Mesendoderm (in vitro differentiated cells): ENCODE measurements at regions not wholly inside any gene's neighbourhood (a gene's known extent, or its start where the extent isn't known, plus 50 kb on each side); places are given as distances from the start of the nearest gene placed in this dataset.
A peak's percentile ranks its signal among the peaks of the same experiment; 100 is the strongest.

ENCODE experiments used
- DNase-seq: peaks from one replicate; pipeline ENCODE4 v3.0.0; 2013
- H2AK5ac ChIP-seq: 2 replicates; pipeline ENCODE4 v1.6.1; 2013; ENCODE audit warnings: low read length, inconsistent platforms
- H2BK120ac ChIP-seq: 2 replicates; pipeline ENCODE4 v1.6.1; 2013; ENCODE audit warnings: low read depth, mild to moderate bottlenecking, low read length, moderate library complexity, mixed read lengths
- H2BK15ac ChIP-seq: replicated peaks from 2 replicates; pipeline ENCODE4 v1.6.1; 2013; ENCODE audit warnings: low read depth, mild to moderate bottlenecking, moderate library complexity
- H2BK5ac ChIP-seq: 2 replicates; pipeline ENCODE4 v1.6.1; 2013; ENCODE audit warnings: low read length, inconsistent platforms
- H3K18ac ChIP-seq: 2 replicates; pipeline ENCODE4 v1.6.1; 2013; ENCODE audit warnings: mild to moderate bottlenecking, low read length, mixed read lengths
- H3K23ac ChIP-seq: one replicate; pipeline ENCODE4 v1.6.1; 2013; ENCODE audit warnings: low read length
- H3K27ac ChIP-seq: 2 replicates; pipeline ENCODE4 v1.5.1; 2013; ENCODE audit warnings: low read depth, mild to moderate bottlenecking, inconsistent platforms, low read length, moderate library complexity
- H3K27me3 ChIP-seq: 2 replicates; pipeline ENCODE4 v1.6.1; 2013; ENCODE audit warnings: low read length, control low read depth, mild to moderate bottlenecking, inconsistent platforms; ENCODE audit not compliant: insufficient read depth, poor library complexity
- H3K36me3 ChIP-seq: 2 replicates; pipeline ENCODE4 v1.6.1; 2013; ENCODE audit warnings: low read length, inconsistent platforms; ENCODE audit not compliant: control insufficient read depth, insufficient read depth
- H3K4ac ChIP-seq: one replicate; pipeline ENCODE4 v1.6.1; 2013; ENCODE audit warnings: low read depth, mild to moderate bottlenecking, low read length, moderate library complexity
- H3K4me1 ChIP-seq: 2 replicates; pipeline ENCODE4 v1.6.1; 2013; ENCODE audit warnings: low read depth, low read length, inconsistent platforms; ENCODE audit not compliant: control insufficient read depth
- H3K4me2 ChIP-seq: 2 replicates; pipeline ENCODE4 v1.6.1; 2013; ENCODE audit warnings: low read length
- H3K4me3 ChIP-seq: 2 replicates; pipeline ENCODE4 v1.5.1; 2013; ENCODE audit warnings: mild to moderate bottlenecking, low read length
- H3K56ac ChIP-seq: one replicate; pipeline ENCODE4 v1.6.1; 2013; ENCODE audit warnings: low read length
- H3K79me1 ChIP-seq: 2 replicates; pipeline ENCODE4 v1.6.1; 2013; ENCODE audit warnings: low read length, inconsistent platforms
- H3K79me2 ChIP-seq: 2 replicates; pipeline ENCODE4 v1.6.1; 2013; ENCODE audit warnings: mild to moderate bottlenecking, low read length; ENCODE audit not compliant: control insufficient read depth, insufficient read depth
- H3K9ac ChIP-seq: 2 replicates; pipeline ENCODE4 v1.6.1; 2013; ENCODE audit warnings: low read length, inconsistent platforms
- H4K5ac ChIP-seq: one replicate; pipeline ENCODE4 v1.6.1; 2013; ENCODE audit warnings: low read length
- H4K8ac ChIP-seq: one replicate; pipeline ENCODE4 v1.6.1; 2013; ENCODE audit warnings: low read depth, mild to moderate bottlenecking, control low read depth, low read length, moderate library complexity
- WGBS: extraction: QIAGEN DNeasy Blood & Tissue Kit; methylation state at CpG from one replicate; pipeline ENCODE4 v1.1.7; 2013; ENCODE audit warnings: low lambda C conversion rate, missing lambda C conversion rate; ENCODE audit not compliant: insufficient coverage; ENCODE audit errors: extremely low coverage; 5-methylcytosine and 5-hydroxymethylcytosine counted together

DNA sequence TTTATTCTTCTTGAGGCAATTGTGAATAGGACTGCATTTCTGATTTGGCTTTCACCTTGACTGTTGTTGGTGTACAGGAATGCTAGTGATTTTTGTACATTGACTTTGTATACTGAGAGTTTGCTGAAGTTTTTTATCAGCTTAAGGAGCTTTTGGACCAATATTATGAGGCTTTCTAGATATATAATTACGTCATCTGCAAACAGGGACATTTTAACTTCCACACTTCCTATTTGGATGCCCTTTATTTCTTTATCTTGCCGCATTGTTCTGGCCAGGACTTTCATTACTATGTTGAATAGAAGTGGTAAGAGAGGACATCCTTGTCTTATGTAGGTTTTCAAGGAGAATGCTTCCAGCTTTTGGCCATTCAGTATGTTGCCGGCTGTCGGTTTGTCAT lies 425.4 kb upstream of the CHAC2 start:
- Histone ChIP-seq H2BK15ac (no peak overlapping the region), H4K5ac (no peak overlapping the region), H2BK5ac (no peak overlapping the region), H3K56ac (no peak overlapping the region), H3K79me1 (no peaks in the 10 kb centered on the region), H3K27ac (no peak overlapping the region), H3K9ac (no peak overlapping the region), H3K4me1 (no peaks in the 10 kb centered on the region), H3K4me3 (no peak overlapping the region), H3K4me2 (no peak overlapping the region), H3K4ac (no peak overlapping the region), H4K8ac (no peak overlapping the region), H3K23ac (no peak overlapping the region), H2BK120ac (no peak overlapping the region), H3K27me3 (no peaks in the 10 kb centered on the region), H3K79me2 (no peaks in the 10 kb centered on the region), H3K18ac (no peak overlapping the region), H2AK5ac (no peak overlapping the region), H3K36me3 (no peaks in the 10 kb centered on the region)
- DNase-seq: no peak
- no CpG with 5 or more reads among the region's 4 CpGs for WGBS

DNA sequence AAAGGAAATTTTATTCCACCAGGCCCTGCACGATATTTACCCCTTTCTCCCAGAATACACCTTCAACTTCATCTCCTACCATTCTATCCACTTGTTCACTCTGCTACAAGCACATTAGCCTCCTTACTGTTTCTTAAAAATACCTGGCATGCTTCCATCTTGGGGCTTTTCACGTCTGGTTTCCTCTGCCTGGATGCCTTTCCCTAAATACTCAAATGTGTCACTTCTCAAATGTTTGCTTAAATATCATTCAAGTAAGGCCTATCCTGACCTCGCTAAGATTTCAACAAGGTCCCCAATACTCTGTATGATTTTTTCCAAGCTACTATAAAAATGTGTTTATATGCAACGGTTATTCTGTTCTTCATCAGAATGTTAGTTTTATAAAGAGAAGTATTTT lies 433.0 kb upstream of the CHAC2 start:
- Histone ChIP-seq H3K79me1 (no peaks in the 10 kb centered on the region), H3K9ac (no peak overlapping the region), H2BK15ac (no peak overlapping the region), H2BK120ac (no peak overlapping the region), H3K36me3 (no peaks in the 10 kb centered on the region), H3K4ac (no peak overlapping the region), H3K4me3 (no peak overlapping the region), H3K27me3 (no peaks in the 10 kb centered on the region), H3K18ac (no peak overlapping the region), H3K79me2 (no peaks in the 10 kb centered on the region), H2AK5ac (no peak overlapping the region), H3K23ac (no peak overlapping the region), H3K27ac (no peak overlapping the region), H3K4me1 (no peaks in the 10 kb centered on the region), H3K4me2 (no peak overlapping the region), H4K8ac (no peak overlapping the region), H2BK5ac (no peak overlapping the region), H3K56ac (no peak overlapping the region), H4K5ac (no peak overlapping the region)
- WGBS: no CpG with 5 or more reads among the region's 4 CpGs
- no peak for DNase-seq

- no peak for DNase-seq
- Histone ChIP-seq H2AK5ac (no peak overlapping the region), H3K36me3 (no peaks in the 10 kb centered on the region), H3K27ac (no peak overlapping the region), H3K79me2 (no peaks in the 10 kb centered on the region), H3K9ac (no peak overlapping the region), H3K56ac (no peak overlapping the region), H3K4me2 (no peak overlapping the region), H3K4me1 (no peaks in the 10 kb centered on the region), H3K79me1 (no peaks in the 10 kb centered on the region), H3K4me3 (no peak overlapping the region), H4K8ac (no peak overlapping the region), H2BK5ac (no peak overlapping the region), H3K27me3 (no peaks in the 10 kb centered on the region), H3K4ac (no peak overlapping the region), H3K18ac (no peak overlapping the region), H2BK120ac (no peak overlapping the region), H2BK15ac (no peak overlapping the region), H4K5ac (no peak overlapping the region), H3K23ac (no peak overlapping the region)
- WGBS: no CpG with 5 or more reads among the region's 2 CpGs
Measured at GRCh38 chr2:53331667-53332066, 435.9 kb upstream of the CHAC2 start.

DNA sequence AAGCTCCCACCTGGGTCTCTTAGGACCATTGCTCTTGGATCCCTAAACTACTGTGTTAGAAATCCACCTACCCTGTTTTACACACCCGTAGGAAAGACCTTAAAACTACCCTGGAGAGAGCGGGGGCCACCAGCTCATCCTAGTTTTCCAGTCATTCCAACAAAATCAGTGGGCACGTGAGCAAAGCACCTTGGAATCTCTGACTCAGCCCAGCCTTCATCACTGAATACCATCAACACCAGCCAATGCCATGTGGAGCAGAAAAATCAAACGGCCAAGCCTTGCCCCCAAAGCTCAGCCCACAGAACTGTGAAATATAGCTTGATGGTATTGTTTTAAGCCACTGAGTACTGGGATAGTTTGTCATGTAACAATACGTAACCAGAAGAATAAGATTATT lies 449.7 kb upstream of the CHAC2 start:
- no peak overlapping the region for H3K18ac ChIP-seq
- no CpG with 5 or more reads among the region's 5 CpGs for WGBS
- no peak overlapping the region for H3K23ac ChIP-seq
- H3K4ac ChIP-seq: no peak overlapping the region
- H3K9ac ChIP-seq: no peak overlapping the region
- DNase-seq: peak; percentile 48
- no peak overlapping the region for H2AK5ac ChIP-seq
- no peaks in the 10 kb centered on the region for H3K79me1 ChIP-seq
- no peaks in the 10 kb centered on the region for H3K4me1 ChIP-seq
- H3K4me2 ChIP-seq: no peak overlapping the region
- no peak overlapping the region for H4K5ac ChIP-seq
- H3K79me2 ChIP-seq: no peaks in the 10 kb centered on the region
- H3K27me3 ChIP-seq: no peaks in the 10 kb centered on the region
- H4K8ac ChIP-seq: no peak overlapping the region
- H3K27ac ChIP-seq: no peak overlapping the region
- no peak overlapping the region for H3K56ac ChIP-seq
- H3K36me3 ChIP-seq: no peaks in the 10 kb centered on the region
- no peak overlapping the region for H3K4me3 ChIP-seq
- no peak overlapping the region for H2BK5ac ChIP-seq
- H2BK120ac ChIP-seq: no peak overlapping the region
- no peak overlapping the region for H2BK15ac ChIP-seq

GRCh38 chr2:53315149-53315548 lies 452.5 kb upstream of the CHAC2 start:
- WGBS: 100% methylated on average over 1 of the region's 3 CpGs

GRCh38 chr2:53314718-53315117 lies 452.9 kb upstream of the CHAC2 start:
- Histone ChIP-seq H3K9ac (no peak overlapping the region), H3K4me1 (no peaks in the 10 kb centered on the region), H3K27ac (no peak overlapping the region), H3K27me3 (no peaks in the 10 kb centered on the region), H2BK5ac (no peak overlapping the region), H3K23ac (no peak overlapping the region), H3K36me3 (no peaks in the 10 kb centered on the region), H3K18ac (no peak overlapping the region), H3K79me1 (no peaks in the 10 kb centered on the region), H3K79me2 (no peaks in the 10 kb centered on the region), H3K4ac (no peak overlapping the region), H4K5ac (no peak overlapping the region), H2AK5ac (no peak overlapping the region), H3K4me2 (no peak overlapping the region), H3K56ac (no peak overlapping the region), H4K8ac (no peak overlapping the region), H2BK15ac (no peak overlapping the region), H2BK120ac (no peak overlapping the region), H3K4me3 (no peak overlapping the region)
- no peak for DNase-seq
- no CpG with 5 or more reads among the region's 2 CpGs for WGBS

More at GRCh38 chr2:53315149-53315548, 452.5 kb upstream of the CHAC2 start:
- Histone ChIP-seq H3K79me1 (no peaks in the 10 kb centered on the region), H4K8ac (no peak overlapping the region), H3K4me3 (no peak overlapping the region), H3K23ac (no peak overlapping the region), H3K36me3 (no peaks in the 10 kb centered on the region), H3K4me2 (no peak overlapping the region), H4K5ac (no peak overlapping the region), H2BK5ac (no peak overlapping the region), H3K4ac (no peak overlapping the region), H3K4me1 (no peaks in the 10 kb centered on the region), H2BK15ac (no peak overlapping the region), H3K79me2 (no peaks in the 10 kb centered on the region), H2AK5ac (no peak overlapping the region), H3K56ac (no peak overlapping the region), H3K18ac (no peak overlapping the region), H2BK120ac (no peak overlapping the region), H3K27ac (no peak overlapping the region), H3K27me3 (no peaks in the 10 kb centered on the region), H3K9ac (no peak overlapping the region)
- no peak for DNase-seq
